LNCaP clone FGC (cell line): ENCODE measurements at regions not wholly inside any gene's neighbourhood (a gene's known extent, or its start where the extent isn't known, plus 50 kb on each side); places are given as distances from the start of the nearest gene placed in this dataset.

Experiments
- DNase-seq: peaks from one replicate; pipeline ENCODE4 v3.0.0-alpha.2; 2011; ENCODE audit warnings: low read depth
- H3K4me3 ChIP-seq: 2 replicates; pipeline ENCODE4 v1.5.1; 2011; ENCODE audit warnings: mild to moderate bottlenecking, low read depth, low read length, control low read depth
- CTCF ChIP-seq: IDR thresholded peaks from 2 replicates; pipeline ENCODE4 v1.5.1; 2012; ENCODE audit warnings: mild to moderate bottlenecking; ENCODE audit not compliant: control insufficient read depth, insufficient read depth; ENCODE audit errors: extremely low read depth

DNA sequence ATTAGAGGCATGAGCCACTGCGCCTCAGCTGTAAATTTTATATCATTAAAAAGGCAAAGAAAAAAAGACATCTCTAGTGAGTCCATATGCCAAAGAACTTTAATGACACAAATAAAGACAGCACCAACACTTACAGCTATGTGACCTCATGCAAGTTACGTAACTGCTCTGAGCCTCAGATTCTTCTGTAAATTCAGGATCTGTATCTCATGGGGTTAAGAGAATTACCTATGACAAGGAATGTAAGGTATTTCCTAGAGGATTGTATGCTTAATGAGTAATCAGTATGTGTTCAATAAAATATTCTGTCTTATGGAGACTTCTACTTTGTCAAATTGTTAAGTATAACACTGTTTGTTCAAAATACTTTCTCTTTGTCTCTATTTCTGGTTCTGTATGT is 274.0 kb upstream of the GLI3 start:
- H3K4me3 ChIP-seq: no peak overlapping the region
- no peak for DNase-seq
- no peak for TF ChIP-seq CTCF

DNA sequence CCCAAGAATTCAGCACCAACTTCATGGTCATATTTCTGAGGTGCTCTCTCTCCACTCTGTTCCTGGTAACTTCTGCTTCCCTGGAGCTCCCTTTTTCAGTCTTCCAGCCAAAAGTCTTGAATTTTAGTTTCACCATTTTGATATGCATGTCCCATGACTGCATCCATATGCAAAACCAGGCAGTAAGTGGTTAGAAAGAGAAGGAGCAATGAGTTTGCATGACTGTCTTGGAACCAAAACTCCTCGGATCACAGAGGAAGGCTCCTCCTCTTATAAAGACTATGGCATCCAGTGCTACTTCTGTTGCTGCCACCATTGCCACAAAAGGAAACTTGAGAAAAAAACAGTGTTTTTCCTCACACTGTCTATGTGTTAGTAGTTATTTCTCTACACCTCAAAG is 269.1 kb upstream of the GLI3 start:
- no peak for TF ChIP-seq CTCF
- DNase-seq: no peak
- no peak overlapping the region for H3K4me3 ChIP-seq

- no peak for TF ChIP-seq CTCF
- no peak for DNase-seq
- no peak overlapping the region for H3K4me3 ChIP-seq
Observed at GRCh38 chr7:42502022-42502421, 265.0 kb upstream of the GLI3 start.

DNA sequence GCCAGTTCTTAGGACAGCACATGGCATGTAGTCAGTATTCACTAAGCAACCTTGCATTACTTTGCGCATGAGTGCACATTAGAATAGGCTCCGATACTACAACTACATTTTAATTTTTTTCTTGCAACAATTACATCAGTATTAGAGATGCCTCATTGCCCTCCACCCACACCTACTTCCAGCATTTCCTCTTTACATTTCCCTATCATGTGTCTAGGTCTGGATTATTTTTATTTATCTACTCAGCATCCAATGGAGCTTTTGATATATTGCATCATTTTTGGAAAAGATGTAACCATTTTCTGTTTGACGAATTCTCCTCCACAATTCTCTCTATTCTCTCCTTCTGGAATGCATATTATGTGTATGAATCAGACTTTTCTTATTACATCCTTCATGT is 258.2 kb upstream of the GLI3 start:
- no peak for DNase-seq
- H3K4me3 ChIP-seq: no peak overlapping the region
- no peak for TF ChIP-seq CTCF

GRCh38 chr7:42494736-42495135 is 257.7 kb upstream of the GLI3 start:
- no peak overlapping the region for H3K4me3 ChIP-seq
- no peak for DNase-seq
- no peak for TF ChIP-seq CTCF

- no peak for TF ChIP-seq CTCF
- no peak overlapping the region for H3K4me3 ChIP-seq
- DNase-seq: no peak
Observed at GRCh38 chr7:42494199-42494710, 257.2 kb upstream of the GLI3 start.

DNA sequence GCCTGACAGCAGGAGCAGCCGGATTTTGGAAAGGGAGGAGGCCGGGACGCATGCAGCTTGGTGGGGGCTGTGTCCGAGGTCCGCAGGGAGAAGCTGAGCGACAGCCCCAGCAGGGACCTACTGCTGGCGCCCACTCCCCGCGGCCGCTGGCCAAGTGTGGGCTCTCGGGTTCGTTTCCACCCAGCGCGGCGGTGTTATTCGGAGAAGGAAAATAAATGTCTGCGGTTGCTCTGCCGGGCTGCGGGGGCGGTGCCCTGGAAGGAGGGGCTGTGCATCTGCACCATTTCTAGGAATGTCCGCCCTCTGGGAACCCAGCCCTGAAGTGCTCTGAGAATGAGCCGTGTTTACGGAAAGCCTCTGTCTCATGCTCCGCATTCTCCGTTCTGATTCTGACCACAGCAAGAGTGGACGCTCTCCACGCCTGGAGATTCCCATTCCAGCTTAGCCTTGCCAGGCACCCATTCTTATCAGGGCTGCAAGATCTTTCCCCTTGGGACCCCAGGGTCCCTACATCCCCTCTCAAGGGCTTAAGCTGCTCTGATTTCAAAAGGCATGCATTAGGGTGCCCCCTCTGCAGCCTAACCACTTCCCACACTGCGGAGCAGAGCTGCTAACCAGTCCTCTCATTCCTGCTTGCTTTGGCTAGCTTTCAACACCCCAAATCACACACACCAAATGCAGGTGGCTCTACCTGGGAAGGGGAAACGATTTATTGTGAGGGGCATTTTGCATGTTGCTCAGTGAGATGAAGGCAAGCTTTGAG is 256.6 kb upstream of the GLI3 start:
- no peak for DNase-seq
- TF ChIP-seq CTCF: no peak
- no peak overlapping the region for H3K4me3 ChIP-seq
